ENCODE measurements at regions not wholly inside any gene's neighbourhood (a gene's known extent, or its start where the extent isn't known, plus 50 kb on each side); places are given as distances from the start of the nearest gene placed in this dataset.

- DNase-seq (ENCODE audit: low spot score): no peak
- in situ Hi-C loops (cut with MboI; ENCODE audit: low sequenced_read_pairs, unreplicated experiment): no loop called here
Measured at GRCh38 chr15:95598251-95598855, 732.1 kb upstream of the NR2F2 start.

GRCh38 chr15:95600367-95600766, 730.1 kb upstream of the NR2F2 start:
- TF ChIP-seq CTCF (IDR thresholded peaks at IDR 0.05; ENCODE audit: borderline replicate concordance, control extremely low read depth, extremely low read depth, insufficient read depth, missing control alignments): no peak
- in situ Hi-C loops (cut with MboI; ENCODE audit: low sequenced_read_pairs, unreplicated experiment): no loop called here
- DNase-seq (ENCODE audit: low spot score): no peak

More at GRCh38 chr15:95598251-95598855, 732.1 kb upstream of the NR2F2 start:
- no peak for TF ChIP-seq CTCF (IDR thresholded peaks at IDR 0.05; ENCODE audit: borderline replicate concordance, control extremely low read depth, extremely low read depth, insufficient read depth, missing control alignments)

GRCh38 chr15:95600884-95601283, 729.6 kb upstream of the NR2F2 start:
- no peak for DNase-seq (ENCODE audit: low spot score)
- TF ChIP-seq CTCF (IDR thresholded peaks at IDR 0.05; ENCODE audit: borderline replicate concordance, control extremely low read depth, extremely low read depth, insufficient read depth, missing control alignments): no peak
- in situ Hi-C loops (cut with MboI; ENCODE audit: low sequenced_read_pairs, unreplicated experiment): no loop called here

- no peak for TF ChIP-seq CTCF (IDR thresholded peaks at IDR 0.05; ENCODE audit: borderline replicate concordance, control extremely low read depth, extremely low read depth, insufficient read depth, missing control alignments)
- no peak for DNase-seq (ENCODE audit: low spot score)
- in situ Hi-C loops (cut with MboI; ENCODE audit: low sequenced_read_pairs, unreplicated experiment): no loop called here
Measured at GRCh38 chr15:95601525-95601924, 729.0 kb upstream of the NR2F2 start.

GRCh38 chr15:95603802-95604201, 726.7 kb upstream of the NR2F2 start:
- DNase-seq (ENCODE audit: low spot score): no peak
- no peak for TF ChIP-seq CTCF (IDR thresholded peaks at IDR 0.05; ENCODE audit: borderline replicate concordance, control extremely low read depth, extremely low read depth, insufficient read depth, missing control alignments)
- in situ Hi-C loops (cut with MboI; ENCODE audit: low sequenced_read_pairs, unreplicated experiment): no loop called here

- DNase-seq (ENCODE audit: low spot score): no peak
- in situ Hi-C loops (cut with MboI; ENCODE audit: low sequenced_read_pairs, unreplicated experiment): no loop called here
Measured at GRCh38 chr15:95604634-95605036, 725.9 kb upstream of the NR2F2 start.

More at GRCh38 chr15:95604634-95605036, 725.9 kb upstream of the NR2F2 start:
- no peak for TF ChIP-seq CTCF (IDR thresholded peaks at IDR 0.05; ENCODE audit: borderline replicate concordance, control extremely low read depth, extremely low read depth, insufficient read depth, missing control alignments)
